ENCODE measurements at regions not wholly inside any gene's neighbourhood (a gene's known extent, or its start where the extent isn't known, plus 50 kb on each side); places are given as distances from the start of the nearest gene placed in this dataset.

GRCh38 chr1:222093518-222093917 is 351.6 kb upstream of the DUSP10 start:
- no peaks in the 10 kb centered on the region for H3K36me3 ChIP-seq (ENCODE audit: control insufficient read depth, insufficient read depth, low read length)
- no peak for DNase-seq (ENCODE audit: extremely low read depth, insufficient read length)
- no peak overlapping the region for H3K4me3 ChIP-seq (replicated peaks; ENCODE audit: low read depth, low read length)
- no peak for TF ChIP-seq CTCF (IDR thresholded peaks at IDR 0.05; ENCODE audit: insufficient read depth, low read length, poor library complexity, severe bottlenecking)
- H3K27me3 ChIP-seq (replicated peaks; ENCODE audit: control insufficient read depth, insufficient read depth, low read length), result no peaks in the 10 kb centered on the region

- no peak for TF ChIP-seq CTCF (IDR thresholded peaks at IDR 0.05; ENCODE audit: insufficient read depth, low read length, poor library complexity, severe bottlenecking)
- Histone ChIP-seq H3K36me3 (ENCODE audit: control insufficient read depth, insufficient read depth, low read length) (no peaks in the 10 kb centered on the region), H3K27me3 (replicated peaks; ENCODE audit: control insufficient read depth, insufficient read depth, low read length) (no peaks in the 10 kb centered on the region), H3K4me3 (replicated peaks; ENCODE audit: low read depth, low read length) (no peak overlapping the region)
- no peak for DNase-seq (ENCODE audit: extremely low read depth, insufficient read length)
Measured at GRCh38 chr1:222090103-222090502, 348.2 kb upstream of the DUSP10 start.

GRCh38 chr1:222087221-222087920 is 345.5 kb upstream of the DUSP10 start:
- no peak for DNase-seq (ENCODE audit: extremely low read depth, insufficient read length)
- TF ChIP-seq CTCF (IDR thresholded peaks at IDR 0.05; ENCODE audit: insufficient read depth, low read length, poor library complexity, severe bottlenecking), result no peak

GRCh38 chr1:222084996-222085395 is 343.1 kb upstream of the DUSP10 start:
- Histone ChIP-seq H3K4me3 (replicated peaks; ENCODE audit: low read depth, low read length) (no peak overlapping the region), H3K27me3 (replicated peaks; ENCODE audit: control insufficient read depth, insufficient read depth, low read length) (no peaks in the 10 kb centered on the region), H3K36me3 (ENCODE audit: control insufficient read depth, insufficient read depth, low read length) (no peaks in the 10 kb centered on the region)
- DNase-seq (ENCODE audit: extremely low read depth, insufficient read length), result no peak
- TF ChIP-seq CTCF (IDR thresholded peaks at IDR 0.05; ENCODE audit: insufficient read depth, low read length, poor library complexity, severe bottlenecking), result no peak

More at GRCh38 chr1:222087221-222087920, 345.5 kb upstream of the DUSP10 start:
- no peaks in the 10 kb centered on the region for H3K36me3 ChIP-seq (ENCODE audit: control insufficient read depth, insufficient read depth, low read length)
- no peak overlapping the region for H3K4me3 ChIP-seq (replicated peaks; ENCODE audit: low read depth, low read length)
- no peaks in the 10 kb centered on the region for H3K27me3 ChIP-seq (replicated peaks; ENCODE audit: control insufficient read depth, insufficient read depth, low read length)

- no peak for TF ChIP-seq CTCF (IDR thresholded peaks at IDR 0.05; ENCODE audit: insufficient read depth, low read length, poor library complexity, severe bottlenecking)
Measured at GRCh38 chr1:222084048-222084447, 342.2 kb upstream of the DUSP10 start.

GRCh38 chr1:222081859-222082258 is 340.0 kb upstream of the DUSP10 start:
- no peak overlapping the region for H3K4me3 ChIP-seq (replicated peaks; ENCODE audit: low read depth, low read length)
- H3K36me3 ChIP-seq (ENCODE audit: control insufficient read depth, insufficient read depth, low read length), result no peaks in the 10 kb centered on the region
- no peak for TF ChIP-seq CTCF (IDR thresholded peaks at IDR 0.05; ENCODE audit: insufficient read depth, low read length, poor library complexity, severe bottlenecking)
- DNase-seq (ENCODE audit: extremely low read depth, insufficient read length), result no peak
- H3K27me3 ChIP-seq (replicated peaks; ENCODE audit: control insufficient read depth, insufficient read depth, low read length), result no peaks in the 10 kb centered on the region

More at GRCh38 chr1:222084048-222084447, 342.2 kb upstream of the DUSP10 start:
- Histone ChIP-seq H3K36me3 (ENCODE audit: control insufficient read depth, insufficient read depth, low read length) (no peaks in the 10 kb centered on the region), H3K27me3 (replicated peaks; ENCODE audit: control insufficient read depth, insufficient read depth, low read length) (no peaks in the 10 kb centered on the region), H3K4me3 (replicated peaks; ENCODE audit: low read depth, low read length) (no peak overlapping the region)
- no peak for DNase-seq (ENCODE audit: extremely low read depth, insufficient read length)

All from GM06990 (cell line).